ENCODE measurements at regions not wholly inside any gene's neighbourhood (a gene's known extent, or its start where the extent isn't known, plus 50 kb on each side); places are given as distances from the start of the nearest gene placed in this dataset.

DNA sequence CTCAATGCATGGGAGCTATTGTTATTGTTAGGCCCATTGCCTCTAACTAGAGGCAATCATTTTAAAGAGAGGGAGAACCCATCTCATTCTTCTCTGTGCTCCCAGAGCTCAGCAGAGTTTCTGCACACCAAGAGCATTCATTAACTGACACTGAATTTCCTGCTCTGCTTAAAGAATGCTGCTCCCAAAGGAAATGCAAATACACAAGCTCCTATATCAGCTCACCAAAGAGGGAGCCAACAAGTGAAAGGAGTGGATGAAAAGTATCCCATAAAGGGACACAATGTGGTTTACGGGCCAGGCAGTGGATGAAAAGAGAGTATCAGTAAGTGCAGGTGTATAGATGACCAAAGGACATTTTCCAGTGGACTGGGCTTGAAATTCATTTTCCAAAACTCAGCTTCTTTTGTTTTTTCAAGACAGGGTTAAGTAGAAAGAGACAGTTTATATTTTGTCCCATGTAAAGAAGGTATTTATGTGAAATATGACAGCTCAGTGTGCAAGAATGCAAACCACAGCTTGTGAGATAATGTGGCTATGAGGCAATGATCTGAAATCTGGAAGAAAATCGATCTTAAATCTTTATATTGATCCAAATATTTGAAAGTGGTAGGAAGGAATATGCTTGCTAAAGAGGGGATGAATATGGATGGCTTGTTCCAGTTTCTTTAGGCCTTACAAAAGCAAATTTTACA, 207.7 kb upstream of the CAMK1G start:
- H3K4me3 Mint-ChIP-seq = no peak overlapping the region
- no peak overlapping the region for H3K27ac Mint-ChIP-seq
- no peaks in the 10 kb centered on the region for H3K27me3 Mint-ChIP-seq
- no peaks in the 10 kb centered on the region for H3K9me3 Mint-ChIP-seq
- H3K4me1 Mint-ChIP-seq (ENCODE audit: low read depth) = no peaks in the 10 kb centered on the region
- no peaks in the 10 kb centered on the region for H3K36me3 Mint-ChIP-seq (ENCODE audit: low read depth)

GRCh38 chr1:209376774-209377173, 206.7 kb upstream of the CAMK1G start:
- H3K27ac Mint-ChIP-seq = no peak overlapping the region
- no peaks in the 10 kb centered on the region for H3K27me3 Mint-ChIP-seq
- H3K4me3 Mint-ChIP-seq = no peak overlapping the region
- no peaks in the 10 kb centered on the region for H3K9me3 Mint-ChIP-seq
- no peaks in the 10 kb centered on the region for H3K36me3 Mint-ChIP-seq (ENCODE audit: low read depth)
- H3K4me1 Mint-ChIP-seq (ENCODE audit: low read depth) = no peaks in the 10 kb centered on the region

- Mint-ChIP-seq H3K27me3 (no peaks in the 10 kb centered on the region), H3K36me3 (ENCODE audit: low read depth) (no peaks in the 10 kb centered on the region), H3K4me1 (ENCODE audit: low read depth) (no peaks in the 10 kb centered on the region), H3K27ac (no peak overlapping the region), H3K4me3 (no peak overlapping the region), H3K9me3 (no peaks in the 10 kb centered on the region)
These were observed 205.5 kb upstream of the CAMK1G start for GRCh38 chr1:209377995-209378394.

- Mint-ChIP-seq H3K27ac (no peak overlapping the region), H3K9me3 (no peaks in the 10 kb centered on the region), H3K27me3 (no peaks in the 10 kb centered on the region), H3K4me1 (ENCODE audit: low read depth) (no peaks in the 10 kb centered on the region), H3K36me3 (ENCODE audit: low read depth) (no peaks in the 10 kb centered on the region), H3K4me3 (no peak overlapping the region)
These were observed 204.2 kb upstream of the CAMK1G start for GRCh38 chr1:209379280-209379679.

- Mint-ChIP-seq H3K27me3 (no peaks in the 10 kb centered on the region), H3K4me3 (no peak overlapping the region), H3K4me1 (ENCODE audit: low read depth) (no peaks in the 10 kb centered on the region), H3K36me3 (ENCODE audit: low read depth) (no peaks in the 10 kb centered on the region), H3K27ac (no peak overlapping the region), H3K9me3 (no peaks in the 10 kb centered on the region)
These were observed 203.1 kb upstream of the CAMK1G start for GRCh38 chr1:209380420-209380819.

DNA sequence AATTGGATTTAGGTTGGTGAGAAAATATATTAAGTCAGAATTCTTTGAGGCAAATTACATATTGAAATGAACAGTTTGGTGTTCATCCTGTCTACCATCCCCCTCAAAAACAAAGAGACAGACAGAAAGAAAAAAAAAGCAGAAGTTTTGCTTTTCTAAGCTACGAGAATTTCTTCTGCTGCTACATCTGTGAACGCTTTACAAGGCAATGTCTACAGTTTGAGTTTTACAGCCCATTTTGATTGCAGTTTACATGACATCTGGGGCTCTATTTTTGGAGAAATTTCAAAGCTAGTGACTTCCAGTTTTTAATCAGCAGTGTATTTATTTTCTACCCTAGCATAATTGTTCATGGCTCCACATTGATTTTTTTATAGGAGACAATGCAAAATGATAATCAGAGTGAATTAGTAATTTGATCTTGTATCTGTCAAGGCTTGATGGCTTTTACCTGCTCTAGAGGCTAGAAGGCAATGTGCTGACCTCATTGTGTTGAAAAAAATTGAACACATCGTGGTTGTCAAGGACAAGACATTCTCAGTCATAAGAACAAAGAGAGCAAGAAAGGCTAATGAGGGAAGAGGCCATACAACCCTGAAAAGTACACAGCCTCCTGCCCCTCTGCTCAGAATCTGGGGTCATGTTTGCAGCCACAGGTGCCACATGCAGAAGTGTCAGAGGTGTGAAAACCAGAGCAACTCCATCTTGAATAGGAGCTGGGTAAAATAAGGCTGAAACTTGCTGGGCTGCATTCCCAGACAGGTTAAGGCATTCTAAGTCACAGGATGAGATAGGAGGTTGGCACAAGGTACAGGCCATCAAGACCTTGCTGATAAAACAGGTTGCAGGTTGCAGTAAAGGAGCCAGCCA, 201.0 kb upstream of the CAMK1G start:
- Mint-ChIP-seq H3K27ac (no peak overlapping the region), H3K27me3 (no peaks in the 10 kb centered on the region), H3K9me3 (no peaks in the 10 kb centered on the region), H3K4me3 (no peak overlapping the region), H3K4me1 (ENCODE audit: low read depth) (no peaks in the 10 kb centered on the region), H3K36me3 (ENCODE audit: low read depth) (no peaks in the 10 kb centered on the region)

DNA sequence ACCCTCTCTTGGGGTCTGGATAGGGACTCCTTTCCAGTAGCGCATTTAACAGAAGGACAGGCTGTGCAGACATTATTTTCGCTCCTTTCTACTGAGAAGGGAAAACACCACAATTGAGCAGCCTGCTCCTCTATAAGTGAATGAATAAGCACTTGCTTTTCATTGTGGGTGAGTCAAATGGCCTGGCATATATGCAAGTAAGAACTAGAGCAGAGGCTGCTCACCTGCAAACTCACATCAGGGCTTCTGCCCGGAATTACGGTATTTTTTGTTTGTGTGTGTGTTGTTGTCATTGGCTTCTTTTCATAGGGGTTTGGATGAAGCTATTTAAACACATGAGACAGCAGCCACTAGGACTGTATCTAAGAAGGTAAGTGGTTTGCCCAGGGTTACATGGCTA, 200.1 kb upstream of the CAMK1G start:
- H3K27ac Mint-ChIP-seq = no peak overlapping the region
- no peak overlapping the region for H3K4me3 Mint-ChIP-seq
- H3K4me1 Mint-ChIP-seq (ENCODE audit: low read depth) = no peaks in the 10 kb centered on the region

DNA sequence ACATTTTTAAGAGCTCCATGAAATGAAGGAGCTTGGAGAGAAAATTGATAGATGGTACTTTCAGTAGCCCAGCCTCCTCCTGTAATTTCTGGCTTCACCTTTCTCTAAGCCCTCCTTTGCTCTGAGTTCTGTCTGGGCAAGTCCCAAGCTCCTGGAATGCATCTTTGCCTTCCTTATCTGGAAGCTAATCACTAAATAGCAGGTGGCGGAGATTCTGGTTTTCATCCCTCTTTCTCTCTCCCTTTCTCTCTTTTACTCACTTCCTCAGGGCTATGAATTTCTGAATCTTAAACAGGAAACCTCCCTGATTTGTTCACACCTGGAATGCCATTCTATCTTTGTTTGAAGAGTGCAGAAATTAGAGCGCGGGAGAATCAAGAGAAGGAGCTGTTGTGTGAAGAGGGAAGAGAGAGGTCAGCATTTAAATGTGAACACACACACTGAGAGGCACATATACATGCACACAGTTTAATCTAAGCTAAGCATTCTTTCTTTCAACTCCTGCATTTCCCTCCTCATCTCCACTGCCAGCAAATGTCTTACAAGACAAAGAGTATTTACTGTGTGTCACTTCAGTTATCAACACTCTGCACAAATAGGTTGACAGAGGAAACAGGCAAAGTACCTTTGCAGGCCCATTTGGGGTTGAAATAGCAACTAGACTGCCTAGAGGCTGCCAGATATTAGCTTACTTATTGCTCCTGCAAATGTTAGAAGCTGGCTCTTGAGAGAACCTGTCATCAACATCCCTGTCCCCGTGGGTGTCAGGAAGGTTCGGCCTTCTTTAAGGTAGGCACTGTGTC, 199.4 kb upstream of the CAMK1G start:
- Mint-ChIP-seq H3K9me3 (no peaks in the 10 kb centered on the region), H3K4me1 (ENCODE audit: low read depth) (no peaks in the 10 kb centered on the region), H3K4me3 (no peak overlapping the region), H3K27ac (no peak overlapping the region), H3K27me3 (no peaks in the 10 kb centered on the region), H3K36me3 (ENCODE audit: low read depth) (no peaks in the 10 kb centered on the region)

More for the DNA sequence above, 200.1 kb upstream of the CAMK1G start:
- H3K27me3 Mint-ChIP-seq = no peaks in the 10 kb centered on the region
- H3K36me3 Mint-ChIP-seq (ENCODE audit: low read depth) = no peaks in the 10 kb centered on the region
- H3K9me3 Mint-ChIP-seq = no peaks in the 10 kb centered on the region

- H3K4me1 Mint-ChIP-seq (ENCODE audit: low read depth) = no peaks in the 10 kb centered on the region
- no peaks in the 10 kb centered on the region for H3K27me3 Mint-ChIP-seq
- no peak overlapping the region for H3K4me3 Mint-ChIP-seq
- H3K9me3 Mint-ChIP-seq = no peaks in the 10 kb centered on the region
- H3K36me3 Mint-ChIP-seq (ENCODE audit: low read depth) = no peaks in the 10 kb centered on the region
- H3K27ac Mint-ChIP-seq = no peak overlapping the region
These were observed 198.6 kb upstream of the CAMK1G start for GRCh38 chr1:209384710-209385550.

- Mint-ChIP-seq H3K27me3 (no peaks in the 10 kb centered on the region), H3K36me3 (ENCODE audit: low read depth) (no peaks in the 10 kb centered on the region), H3K4me3 (no peak overlapping the region)
These were observed 197.4 kb upstream of the CAMK1G start for GRCh38 chr1:209386156-209386555.

GRCh38 chr1:209387271-209387968, 196.1 kb upstream of the CAMK1G start:
- Mint-ChIP-seq H3K27me3 (no peaks in the 10 kb centered on the region), H3K27ac (no peak overlapping the region), H3K4me3 (no peak overlapping the region), H3K4me1 (ENCODE audit: low read depth) (no peaks in the 10 kb centered on the region), H3K9me3 (no peaks in the 10 kb centered on the region), H3K36me3 (ENCODE audit: low read depth) (no peaks in the 10 kb centered on the region)

More at GRCh38 chr1:209386156-209386555, 197.4 kb upstream of the CAMK1G start:
- no peaks in the 10 kb centered on the region for H3K9me3 Mint-ChIP-seq
- H3K27ac Mint-ChIP-seq = no peak overlapping the region
- no peaks in the 10 kb centered on the region for H3K4me1 Mint-ChIP-seq (ENCODE audit: low read depth)

DNA sequence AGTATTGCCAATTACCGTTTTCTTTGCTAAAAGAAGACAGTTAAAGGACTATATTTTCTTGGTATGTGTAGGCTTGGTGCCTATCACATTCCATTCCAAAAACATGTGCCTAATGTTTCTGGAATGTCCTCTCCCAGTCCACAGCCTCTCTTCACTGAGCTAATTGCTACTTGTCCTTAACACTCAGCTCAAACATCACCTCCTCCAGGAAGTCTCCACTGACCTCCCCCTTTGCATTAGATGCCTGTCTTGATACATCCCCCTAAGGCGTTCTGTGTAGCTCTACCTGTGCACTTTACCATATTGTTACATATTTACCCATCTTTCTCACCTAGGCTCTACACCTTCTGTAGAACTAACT, 195.6 kb upstream of the CAMK1G start:
- Mint-ChIP-seq H3K9me3 (no peaks in the 10 kb centered on the region), H3K4me1 (ENCODE audit: low read depth) (no peaks in the 10 kb centered on the region), H3K36me3 (ENCODE audit: low read depth) (no peaks in the 10 kb centered on the region), H3K27me3 (no peaks in the 10 kb centered on the region), H3K4me3 (no peak overlapping the region), H3K27ac (no peak overlapping the region)

GRCh38 chr1:209388358-209388757, 195.2 kb upstream of the CAMK1G start:
- Mint-ChIP-seq H3K36me3 (ENCODE audit: low read depth) (no peaks in the 10 kb centered on the region), H3K4me3 (no peak overlapping the region), H3K4me1 (ENCODE audit: low read depth) (no peaks in the 10 kb centered on the region), H3K27me3 (peaks cover 3% of the 10 kb centered on the region), H3K9me3 (no peaks in the 10 kb centered on the region), H3K27ac (no peak overlapping the region)

DNA sequence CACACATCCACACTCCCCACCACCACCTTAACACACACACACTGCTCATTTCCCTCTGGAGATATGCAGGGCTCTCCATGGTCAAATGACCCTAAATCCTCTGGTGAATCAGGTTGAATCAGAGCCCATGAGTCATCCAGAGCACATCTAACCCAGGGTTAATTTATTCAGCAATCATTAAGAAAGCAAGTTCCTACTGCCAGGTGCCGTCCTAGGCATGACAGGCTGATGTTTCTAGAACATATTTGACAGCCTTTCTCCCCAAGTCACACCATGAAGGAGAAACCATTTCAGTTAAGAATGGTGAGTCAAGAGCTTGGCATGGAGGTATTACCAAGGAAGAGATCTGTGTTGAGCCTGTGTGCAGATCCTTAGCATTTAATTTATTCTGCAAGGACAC, 194.3 kb upstream of the CAMK1G start:
- H3K36me3 Mint-ChIP-seq (ENCODE audit: low read depth) = no peaks in the 10 kb centered on the region
- no peaks in the 10 kb centered on the region for H3K9me3 Mint-ChIP-seq
- H3K27me3 Mint-ChIP-seq = peaks cover 3% of the 10 kb centered on the region
- no peak overlapping the region for H3K4me3 Mint-ChIP-seq
- H3K27ac Mint-ChIP-seq = no peak overlapping the region
- H3K4me1 Mint-ChIP-seq (ENCODE audit: low read depth) = no peaks in the 10 kb centered on the region

Measured in stimulated activated naive CD8-positive, alpha-beta T cell treated with anti-CD3 and anti-CD28 coated beads, Interleukin-15, Interleukin-2, amounts not matched to agents 100 ng/mL and 50 ng/mL, for 24 hours (primary cell).